H9 (cell line): ENCODE measurements at regions not wholly inside any gene's neighbourhood (a gene's known extent, or its start where the extent isn't known, plus 50 kb on each side); places are given as distances from the start of the nearest gene placed in this dataset.
A peak's percentile ranks its signal among the peaks of the same experiment; 100 is the strongest.
"Not testable (repeated sequence)": the region's sequence is repeated elsewhere in the genome, so short reads cannot be mapped to it uniquely, and the experiment has no call there.

ENCODE experiments used
- DNase-seq: peaks from one replicate; pipeline ENCODE4 v3.0.0-alpha.2; 2017
- H2AFZ ChIP-seq: one replicate; pipeline ENCODE4 v1.6.1; 2013; ENCODE audit warnings: mild to moderate bottlenecking, low read length, control low read depth, moderate library complexity
- H2AK5ac ChIP-seq: 2 replicates; pipeline ENCODE4 v1.6.1; 2013; ENCODE audit warnings: low read length, control low read depth, mixed read lengths; ENCODE audit not compliant: insufficient read length
- H2BK120ac ChIP-seq: one replicate; pipeline ENCODE4 v1.6.1; 2013; ENCODE audit warnings: low read depth, mild to moderate bottlenecking, low read length, control low read depth, inconsistent platforms; ENCODE audit not compliant: poor library complexity, severe bottlenecking
- H2BK12ac ChIP-seq: 2 replicates; pipeline ENCODE4 v1.6.1; 2013; ENCODE audit warnings: low read length, control low read depth, mixed read lengths, low read depth; ENCODE audit not compliant: insufficient read length
- H2BK15ac ChIP-seq: 2 replicates; pipeline ENCODE4 v1.6.1; 2013; ENCODE audit warnings: low read depth, low read length, control low read depth
- H2BK20ac ChIP-seq: one replicate; pipeline ENCODE4 v1.6.1; 2013; ENCODE audit warnings: low read depth, mild to moderate bottlenecking, low read length, control low read depth, inconsistent platforms; ENCODE audit not compliant: poor library complexity, severe bottlenecking
- H2BK5ac ChIP-seq: 2 replicates; pipeline ENCODE4 v1.6.1; 2013; ENCODE audit warnings: low read length, control low read depth, mixed read lengths; ENCODE audit not compliant: insufficient read length
- H3K14ac ChIP-seq: 2 replicates; pipeline ENCODE4 v1.6.1; 2013; ENCODE audit warnings: low read length, control low read depth; ENCODE audit not compliant: insufficient read depth
- H3K18ac ChIP-seq: 2 replicates; pipeline ENCODE4 v1.6.1; 2013; ENCODE audit warnings: low read depth, mild to moderate bottlenecking, mixed read lengths, low read length, control low read depth; ENCODE audit not compliant: insufficient read length
- H3K23ac ChIP-seq: 2 replicates; pipeline ENCODE4 v1.6.1; 2013; ENCODE audit warnings: low read length, control low read depth, mixed read lengths, low read depth; ENCODE audit not compliant: insufficient read length
- H3K23me2 ChIP-seq: 2 replicates; pipeline ENCODE4 v1.6.1; 2013; ENCODE audit warnings: low read depth, mild to moderate bottlenecking, mixed read lengths, low read length, control low read depth; ENCODE audit not compliant: insufficient read length, poor library complexity, severe bottlenecking
- H3K27ac ChIP-seq: 2 replicates; pipeline ENCODE4 v1.5.1; 2013; ENCODE audit warnings: low read length, control low read depth, mixed read lengths, low read depth; ENCODE audit not compliant: insufficient read length
- H3K27me3 ChIP-seq: 2 replicates; pipeline ENCODE4 v1.6.1; 2013; ENCODE audit warnings: low read length, control low read depth, inconsistent platforms; ENCODE audit not compliant: insufficient read depth
- H3K4ac ChIP-seq: 2 replicates; pipeline ENCODE4 v1.6.1; 2013; ENCODE audit warnings: low read depth, mild to moderate bottlenecking, control low read depth, inconsistent platforms, low read length, moderate library complexity
- H3K4me1 ChIP-seq: 2 replicates; pipeline ENCODE4 v1.6.1; 2013; ENCODE audit warnings: low read length, control low read depth, inconsistent platforms; ENCODE audit not compliant: insufficient read depth
- H3K4me2 ChIP-seq: 2 replicates; pipeline ENCODE4 v1.6.1; 2013; ENCODE audit warnings: low read length, control low read depth, mixed read lengths; ENCODE audit not compliant: insufficient read length, insufficient read depth
- H3K56ac ChIP-seq: 2 replicates; pipeline ENCODE4 v1.6.1; 2013; ENCODE audit warnings: low read depth, mild to moderate bottlenecking, mixed read lengths, low read length, control low read depth; ENCODE audit not compliant: insufficient read length
- H3K79me1 ChIP-seq: 2 replicates; pipeline ENCODE4 v1.6.1; 2013; ENCODE audit warnings: low read depth, mild to moderate bottlenecking, moderate library complexity, low read length, control low read depth, inconsistent platforms; ENCODE audit not compliant: insufficient read depth, poor library complexity, severe bottlenecking
- H3K79me2 ChIP-seq: 2 replicates; pipeline ENCODE4 v1.6.1; 2013; ENCODE audit warnings: low read length, control low read depth, inconsistent platforms; ENCODE audit not compliant: insufficient read depth
- H3K9ac ChIP-seq: 2 replicates; pipeline ENCODE4 v1.6.1; 2013; ENCODE audit warnings: low read length, control low read depth, mixed read lengths; ENCODE audit not compliant: insufficient read length; ENCODE audit errors: extremely low read depth
- H3K9me3 ChIP-seq: one replicate; pipeline ENCODE4 v1.6.1; 2013; ENCODE audit warnings: low read depth, low read length, inconsistent platforms; ENCODE audit not compliant: control insufficient read depth
- H3T11ph ChIP-seq: one replicate; pipeline ENCODE4 v1.6.1; 2013; ENCODE audit warnings: mild to moderate bottlenecking, low read length, control low read depth, inconsistent platforms
- H4K20me1 ChIP-seq: one replicate; pipeline ENCODE4 v1.6.1; 2013; ENCODE audit not compliant: control insufficient read depth, insufficient read length, insufficient read depth
- H4K5ac ChIP-seq: 2 replicates; pipeline ENCODE4 v1.6.1; 2013; ENCODE audit warnings: low read depth, mild to moderate bottlenecking, mixed read lengths, low read length, control low read depth; ENCODE audit not compliant: insufficient read length
- H4K8ac ChIP-seq: replicated peaks from 2 replicates; pipeline ENCODE4 v1.6.1; 2013; ENCODE audit warnings: low read length, control low read depth, mixed read lengths, low read depth; ENCODE audit not compliant: insufficient read length
- H4K91ac ChIP-seq: 2 replicates; pipeline ENCODE4 v1.6.1; 2013; ENCODE audit warnings: low read depth, mild to moderate bottlenecking, moderate library complexity, mixed read lengths, low read length, control low read depth; ENCODE audit not compliant: insufficient read length
- H3K27ac Mint-ChIP-seq, 3 experiments: 2 replicates in 2 of 3; 3 replicates in 1 of 3; pipeline ENCODE4 v1.8.0; 2020 to 2021; ENCODE audit warnings: mixed read lengths in 3 of 3, mild to moderate bottlenecking in 1 of 3, moderate library complexity in 1 of 3
- H3K27me3 Mint-ChIP-seq: 2 replicates; pipeline ENCODE4 v1.8.0; 2021; ENCODE audit warnings: low read depth, mild to moderate bottlenecking, moderate library complexity, mixed read lengths
- H3K36me3 Mint-ChIP-seq, 3 experiments: 2 replicates in 2 of 3; 3 replicates in 1 of 3; pipeline ENCODE4 v1.8.0; 2020 to 2021; ENCODE audit warnings: low read depth in 3 of 3, mixed read lengths in 3 of 3; ENCODE audit not compliant: insufficient read depth in 1 of 3
- H3K4me1 Mint-ChIP-seq, 2 experiments: 2 replicates each; pipeline ENCODE4 v1.8.0; 2020; ENCODE audit warnings: mixed read lengths in 2 of 2
- H3K4me3 Mint-ChIP-seq, 2 experiments: 2 replicates in 1 of 2; 3 replicates in 1 of 2; pipeline ENCODE4 v1.8.0; 2020 to 2021; ENCODE audit warnings: mild to moderate bottlenecking in 2 of 2, mixed read lengths in 2 of 2, moderate library complexity in 1 of 2
- H3K9me3 Mint-ChIP-seq, 2 experiments: 2 replicates in 1 of 2; 3 replicates in 1 of 2; pipeline ENCODE4 v1.8.0; 2020; ENCODE audit warnings: mild to moderate bottlenecking in 2 of 2, mixed read lengths in 2 of 2, moderate library complexity in 1 of 2
- CTCF ChIP-seq: fragments of 200-600 bp; sonication (generic); conservative IDR thresholded peaks from 3 replicates; pipeline ENCODE4 v1.8.0; 2021; ENCODE audit warnings: antibody characterized with exemption, mild to moderate bottlenecking
- WGBS: extraction: QIAGEN DNeasy Blood & Tissue Kit; methylation state at CpG from one replicate; pipeline ENCODE4 v1.1.7; 2013; ENCODE audit warnings: missing lambda C conversion rate, low lambda C conversion rate, mixed read lengths; ENCODE audit not compliant: insufficient read length; ENCODE audit errors: extremely low coverage; 5-methylcytosine and 5-hydroxymethylcytosine counted together

- Histone ChIP-seq H2BK12ac (no peak overlapping the region), H3K27me3 (no peaks in the 10 kb centered on the region), H2BK5ac (no peak overlapping the region), H3K56ac (no peak overlapping the region), H3K79me2 (no peaks in the 10 kb centered on the region), H3K23ac (no peak overlapping the region), H2BK20ac (no peak overlapping the region), H3K23me2 (no peaks in the 10 kb centered on the region), H3K27ac (no peak overlapping the region), H3K9ac (no peak overlapping the region), H2AK5ac (no peak overlapping the region), H3T11ph (no peak overlapping the region), H2BK15ac (no peak overlapping the region), H3K4me1 (no peaks in the 10 kb centered on the region), H4K5ac (no peak overlapping the region), H3K14ac (no peak overlapping the region), H2AFZ (no peak overlapping the region), H4K20me1 (no peaks in the 10 kb centered on the region), H4K8ac (no peak overlapping the region), H3K18ac (no peak overlapping the region), H3K79me1 (no peaks in the 10 kb centered on the region), H4K91ac (no peak overlapping the region), H3K9me3 (no peaks in the 10 kb centered on the region), H3K4ac (no peak overlapping the region), H3K4me2 (no peak overlapping the region), H2BK120ac (no peak overlapping the region)
- TF ChIP-seq CTCF = no peak
- H3K9me3 Mint-ChIP-seq = peaks cover 3% of the 10 kb centered on the region in 2 experiments; a peak in 4 of 5 replicates
- no peak overlapping the region for H3K27ac Mint-ChIP-seq
- peaks cover 3% of the 10 kb centered on the region in 2 experiments; a peak in 1 of 4 replicates for H3K4me1 Mint-ChIP-seq
- WGBS = no CpG with 5 or more reads among the region's 5 CpGs
- peaks cover 2% of the 10 kb centered on the region; the same call in 1 of the 2 replicates for H3K27me3 Mint-ChIP-seq
- H3K4me3 Mint-ChIP-seq = no peak overlapping the region
- no peak for DNase-seq
- H3K36me3 Mint-ChIP-seq = no peaks in the 10 kb centered on the region; a peak in 1 of 7 replicates
These were observed 151.8 kb upstream of the NTF3 start for GRCh38 chr12:5280086-5280485.

- not testable (repeated sequence) for H2BK5ac ChIP-seq, H4K5ac ChIP-seq, H3K23ac ChIP-seq, H4K91ac ChIP-seq, H3K9ac ChIP-seq, H2BK12ac ChIP-seq, H2AK5ac ChIP-seq, H3T11ph ChIP-seq, H4K8ac ChIP-seq, H3K18ac ChIP-seq, H3K4ac ChIP-seq, H3K27me3 ChIP-seq, H3K14ac ChIP-seq, H3K4me1 ChIP-seq, H2BK20ac ChIP-seq, H3K79me2 ChIP-seq, DNase-seq, H3K4me1 Mint-ChIP-seq, H3K9me3 ChIP-seq, H2AFZ ChIP-seq, H2BK120ac ChIP-seq, H3K27ac ChIP-seq, H3K23me2 ChIP-seq, H3K79me1 ChIP-seq, H3K4me2 ChIP-seq, H3K27me3 Mint-ChIP-seq, H4K20me1 ChIP-seq, H2BK15ac ChIP-seq, H3K56ac ChIP-seq, H3K9me3 Mint-ChIP-seq
- WGBS = no CpG with 5 or more reads among the region's 21 CpGs
- peak overlapping the region in 1 of 2 experiments; percentile 50; a peak in 2 of 5 replicates for H3K4me3 Mint-ChIP-seq
- peaks cover 4 to 16% (median 12%) of the 10 kb centered on the region in 3 experiments for H3K36me3 Mint-ChIP-seq
- H3K27ac Mint-ChIP-seq = peak overlapping the region in 1 of 3 experiments; percentile 79; a peak in 2 of 7 replicates
These were observed 141.5 kb upstream of the NTF3 start for GRCh38 chr12:5290368-5290767.
